ENCODE measurements at regions not wholly inside any gene's neighbourhood (a gene's known extent, or its start where the extent isn't known, plus 50 kb on each side); places are given as distances from the start of the nearest gene placed in this dataset.

GRCh38 chr5:129177451-129177850 is 82.9 kb downstream of the ISOC1 start:
- no peak for DNase-seq (ENCODE audit: low read depth)
- in situ Hi-C loops (cut with HindIII; ENCODE audit: low sequenced_read_pairs) = no loop called here
- TF ChIP-seq, protein P1, sequence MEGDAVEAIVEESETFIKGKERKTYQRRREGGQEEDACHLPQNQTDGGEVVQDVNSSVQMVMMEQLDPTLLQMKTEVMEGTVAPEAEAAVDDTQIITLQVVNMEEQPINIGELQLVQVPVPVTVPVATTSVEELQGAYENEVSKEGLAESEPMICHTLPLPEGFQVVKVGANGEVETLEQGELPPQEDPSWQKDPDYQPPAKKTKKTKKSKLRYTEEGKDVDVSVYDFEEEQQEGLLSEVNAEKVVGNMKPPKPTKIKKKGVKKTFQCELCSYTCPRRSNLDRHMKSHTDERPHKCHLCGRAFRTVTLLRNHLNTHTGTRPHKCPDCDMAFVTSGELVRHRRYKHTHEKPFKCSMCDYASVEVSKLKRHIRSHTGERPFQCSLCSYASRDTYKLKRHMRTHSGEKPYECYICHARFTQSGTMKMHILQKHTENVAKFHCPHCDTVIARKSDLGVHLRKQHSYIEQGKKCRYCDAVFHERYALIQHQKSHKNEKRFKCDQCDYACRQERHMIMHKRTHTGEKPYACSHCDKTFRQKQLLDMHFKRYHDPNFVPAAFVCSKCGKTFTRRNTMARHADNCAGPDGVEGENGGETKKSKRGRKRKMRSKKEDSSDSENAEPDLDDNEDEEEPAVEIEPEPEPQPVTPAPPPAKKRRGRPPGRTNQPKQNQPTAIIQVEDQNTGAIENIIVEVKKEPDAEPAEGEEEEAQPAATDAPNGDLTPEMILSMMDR (IDR thresholded peaks at IDR 0.05; ENCODE audit: low read depth, low read length, missing control alignments) = no peak
- H3K4me3 ChIP-seq (ENCODE audit: low read depth, low read length) = no peak overlapping the region

DNA sequence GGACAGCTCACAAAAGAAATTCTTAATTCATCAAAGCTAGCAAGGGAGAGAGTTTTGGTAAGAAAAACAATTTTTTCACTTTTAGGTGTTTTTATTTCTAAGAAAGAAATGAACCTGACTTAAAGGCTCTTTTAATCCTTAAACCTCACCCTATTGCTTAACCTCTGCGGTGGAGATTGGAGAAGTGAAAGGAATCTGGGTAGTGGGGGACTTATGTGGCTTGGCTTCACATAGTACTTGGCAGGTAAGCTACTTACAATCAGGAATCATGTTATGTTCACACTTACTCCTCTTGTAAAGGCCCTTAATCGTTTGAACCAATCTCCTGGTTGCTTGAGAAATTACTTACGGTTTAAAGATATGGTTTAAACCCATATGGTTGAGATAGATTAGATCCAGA is 104.8 kb downstream of the ISOC1 start:
- DNase-seq (ENCODE audit: low read depth) = no peak
- TF ChIP-seq, protein P1 (IDR thresholded peaks at IDR 0.05; ENCODE audit: low read depth, low read length, missing control alignments) = no peak
- in situ Hi-C loops (cut with HindIII; ENCODE audit: low sequenced_read_pairs) = no loop called here
- no peak overlapping the region for H3K4me3 ChIP-seq (ENCODE audit: low read depth, low read length)

- TF ChIP-seq, protein P1 (IDR thresholded peaks at IDR 0.05; ENCODE audit: low read depth, low read length, missing control alignments) = no peak
Observed at GRCh38 chr5:129204525-129204924, 110.0 kb downstream of the ISOC1 start.

DNA sequence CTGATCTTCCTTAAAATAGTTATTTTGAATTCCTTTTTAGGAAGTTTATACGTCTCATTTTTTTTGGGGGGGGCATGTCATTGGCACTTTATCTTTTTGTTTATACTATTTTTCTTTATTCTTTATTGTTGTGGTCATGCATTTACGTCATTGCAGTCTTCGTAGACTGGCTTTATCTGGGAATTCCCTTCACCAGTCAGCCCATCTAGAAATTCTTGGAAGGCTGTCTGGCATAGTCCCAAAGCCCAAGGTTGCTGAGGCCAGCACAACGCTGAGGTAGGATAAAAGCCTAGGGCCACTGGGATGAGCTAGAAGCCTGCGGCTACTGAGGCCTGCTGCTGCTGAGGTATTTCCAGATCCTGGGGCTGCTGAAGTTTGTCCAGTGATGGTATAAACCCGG is 121.5 kb downstream of the ISOC1 start:
- in situ Hi-C loops (cut with HindIII; ENCODE audit: low sequenced_read_pairs) = no loop called here
- no peak for DNase-seq (ENCODE audit: low read depth)
- TF ChIP-seq, protein P1 (IDR thresholded peaks at IDR 0.05; ENCODE audit: low read depth, low read length, missing control alignments) = no peak
- no peak overlapping the region for H3K4me3 ChIP-seq (ENCODE audit: low read depth, low read length)

More at GRCh38 chr5:129204525-129204924, 110.0 kb downstream of the ISOC1 start:
- no peak overlapping the region for H3K4me3 ChIP-seq (ENCODE audit: low read depth, low read length)
- in situ Hi-C loops (cut with HindIII; ENCODE audit: low sequenced_read_pairs) = no loop called here
- DNase-seq (ENCODE audit: low read depth) = no peak

- in situ Hi-C loops (cut with HindIII; ENCODE audit: low sequenced_read_pairs) = no loop called here
- no peak for DNase-seq (ENCODE audit: low read depth)
- TF ChIP-seq, protein P1 (IDR thresholded peaks at IDR 0.05; ENCODE audit: low read depth, low read length, missing control alignments) = no peak
- no peak overlapping the region for H3K4me3 ChIP-seq (ENCODE audit: low read depth, low read length)
Observed at GRCh38 chr5:129217179-129217578, 122.6 kb downstream of the ISOC1 start.

GRCh38 chr5:129223178-129223577 is 128.6 kb downstream of the ISOC1 start:
- TF ChIP-seq, protein P1 (IDR thresholded peaks at IDR 0.05; ENCODE audit: low read depth, low read length, missing control alignments) = no peak
- no peak overlapping the region for H3K4me3 ChIP-seq (ENCODE audit: low read depth, low read length)
- in situ Hi-C loops (cut with HindIII; ENCODE audit: low sequenced_read_pairs) = no loop called here
- no peak for DNase-seq (ENCODE audit: low read depth)

DNA sequence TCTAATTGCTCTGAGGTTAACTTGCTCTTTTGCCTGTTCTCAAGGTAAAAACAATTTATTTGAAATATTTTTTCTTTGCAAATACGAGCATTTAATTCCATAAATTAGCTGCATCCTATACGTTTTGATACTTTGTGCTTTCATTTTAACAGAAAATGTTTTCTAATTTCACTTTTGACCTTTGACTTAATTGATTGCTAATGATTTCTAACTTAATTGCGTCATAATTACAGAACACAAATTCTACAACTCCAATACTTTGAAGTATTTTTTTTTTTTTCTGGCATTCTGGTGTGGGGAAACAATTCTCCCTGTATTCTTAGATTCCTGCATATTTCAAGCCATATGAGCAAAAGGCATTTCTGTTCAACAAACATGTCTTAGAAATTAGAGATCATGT is 134.0 kb downstream of the ISOC1 start:
- TF ChIP-seq, protein P1 (IDR thresholded peaks at IDR 0.05; ENCODE audit: low read depth, low read length, missing control alignments) = no peak
- no peak for DNase-seq (ENCODE audit: low read depth)
- in situ Hi-C loops (cut with HindIII; ENCODE audit: low sequenced_read_pairs) = no loop called here
- no peak overlapping the region for H3K4me3 ChIP-seq (ENCODE audit: low read depth, low read length)
